ENCODE measurements at regions not wholly inside any gene's neighbourhood (a gene's known extent, or its start where the extent isn't known, plus 50 kb on each side); places are given as distances from the start of the nearest gene placed in this dataset.
"Not testable (repeated sequence)": the region's sequence is repeated elsewhere in the genome, so short reads cannot be mapped to it uniquely, and the experiment has no call there.

GRCh38 chr3:15989419-15989818 is 185.1 kb upstream of the GALNT15 start:
- no peak overlapping the region for H3K4me3 ChIP-seq
- no peaks in the 10 kb centered on the region for H3K4me1 ChIP-seq
- H3K9me3 ChIP-seq (replicated peaks), result peaks cover 3% of the 10 kb centered on the region
- DNase-seq, result no peak
- H3K36me3 ChIP-seq, result no peaks in the 10 kb centered on the region
- intact Hi-C loops (cut with micrococcal nuclease), result no loop called here
- H3K27me3 ChIP-seq (ENCODE audit: low read depth), result no peaks in the 10 kb centered on the region
- TF ChIP-seq CTCF (IDR thresholded peaks at IDR 0.05; ENCODE audit: borderline replicate concordance), result peak; percentile 20
- H3K27ac ChIP-seq (replicated peaks), result no peak overlapping the region

- H3K9me3 ChIP-seq (replicated peaks); H3K27me3 ChIP-seq (ENCODE audit: low read depth); H3K27ac ChIP-seq (replicated peaks); H3K36me3 ChIP-seq; H3K4me1 ChIP-seq; intact Hi-C loops (cut with micrococcal nuclease); H3K4me3 ChIP-seq; DNase-seq: not testable (repeated sequence)
These were observed 180.8 kb upstream of the GALNT15 start for GRCh38 chr3:15993660-15994059.

DNA sequence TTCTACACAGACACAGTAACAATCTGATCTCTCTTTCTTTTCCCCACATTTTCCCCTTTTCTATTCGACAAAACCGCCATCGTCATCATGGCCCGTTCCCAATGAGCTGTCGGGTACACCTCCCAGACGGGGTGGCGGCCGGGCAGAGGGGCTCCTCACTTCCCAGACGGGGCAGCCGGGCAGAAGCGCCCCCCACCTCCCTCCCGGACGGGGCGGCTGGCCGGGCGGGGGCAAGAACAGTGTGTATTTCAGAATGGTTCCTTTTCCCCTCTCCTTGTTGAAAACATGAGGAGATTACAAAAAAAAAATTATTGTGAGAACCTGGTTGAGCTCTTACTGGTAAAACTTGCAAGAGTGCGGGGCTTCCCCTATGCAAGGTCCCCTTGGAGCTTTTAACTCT is 178.0 kb upstream of the GALNT15 start:
- H3K27me3 ChIP-seq (ENCODE audit: low read depth); H3K36me3 ChIP-seq; H3K4me3 ChIP-seq; DNase-seq; intact Hi-C loops (cut with micrococcal nuclease); H3K4me1 ChIP-seq; H3K9me3 ChIP-seq (replicated peaks); H3K27ac ChIP-seq (replicated peaks): not testable (repeated sequence)

DNA sequence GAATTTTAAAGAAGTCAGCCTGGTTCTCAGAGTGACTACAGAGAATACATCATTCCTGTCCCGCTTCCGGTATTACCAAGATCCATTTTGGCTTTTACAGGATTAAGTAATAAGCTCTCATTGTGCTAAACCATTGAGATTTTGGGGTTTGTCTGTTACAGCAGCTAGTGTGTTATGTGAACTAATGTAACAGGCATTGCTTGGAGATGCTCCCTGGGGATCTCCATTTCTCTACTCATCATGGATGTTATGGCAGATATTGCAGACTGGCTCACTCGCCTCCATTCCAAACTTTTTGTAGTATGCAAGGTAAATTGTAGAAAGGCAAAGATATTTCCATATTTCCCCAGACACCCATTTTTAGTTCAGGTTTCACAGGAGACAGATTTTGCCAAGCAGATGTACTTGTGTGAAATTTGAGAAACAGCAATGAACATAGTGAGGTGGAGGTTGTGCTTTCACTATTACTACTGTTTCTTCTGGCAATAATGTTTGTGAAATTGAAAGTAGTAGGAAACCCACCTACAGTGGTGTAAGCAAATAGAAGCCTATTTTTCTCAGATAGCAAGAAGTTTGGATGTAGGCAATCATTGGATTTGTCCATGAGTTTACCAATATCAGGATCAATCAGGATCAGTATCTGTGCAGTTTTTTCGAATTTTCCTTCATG is 177.1 kb upstream of the GALNT15 start:
- no peak for TF ChIP-seq CTCF (IDR thresholded peaks at IDR 0.05; ENCODE audit: borderline replicate concordance)
- H3K4me1 ChIP-seq, result no peaks in the 10 kb centered on the region
- H3K27ac ChIP-seq (replicated peaks), result no peak overlapping the region
- H3K9me3 ChIP-seq (replicated peaks), result no peaks in the 10 kb centered on the region
- intact Hi-C loops (cut with micrococcal nuclease), result no loop called here
- no peak overlapping the region for H3K4me3 ChIP-seq
- no peaks in the 10 kb centered on the region for H3K36me3 ChIP-seq
- H3K27me3 ChIP-seq (ENCODE audit: low read depth), result no peaks in the 10 kb centered on the region
- DNase-seq, result no peak

DNA sequence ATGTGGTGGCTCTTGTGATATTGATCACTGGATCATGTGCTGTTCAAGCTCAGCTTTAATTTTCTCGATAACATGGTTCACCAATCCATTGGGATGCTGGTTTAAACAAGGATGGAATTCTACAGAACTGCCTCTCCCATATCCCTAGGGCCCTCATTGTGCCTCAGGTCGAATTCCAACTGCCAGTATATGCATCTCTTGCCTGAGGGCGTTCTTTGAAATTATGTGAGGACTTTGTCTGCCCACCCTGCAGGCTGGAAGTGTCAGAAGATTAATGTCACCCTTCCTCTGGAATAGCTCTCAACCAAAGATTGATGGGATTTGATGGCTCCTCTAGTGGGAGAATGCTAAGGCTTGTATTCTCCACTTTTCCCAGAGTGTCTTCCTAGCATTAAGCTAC is 175.6 kb upstream of the GALNT15 start:
- DNase-seq, result no peak
- H3K4me1 ChIP-seq, result no peaks in the 10 kb centered on the region
- H3K27me3 ChIP-seq (ENCODE audit: low read depth), result no peaks in the 10 kb centered on the region
- no peak overlapping the region for H3K4me3 ChIP-seq
- H3K36me3 ChIP-seq, result no peaks in the 10 kb centered on the region
- intact Hi-C loops (cut with micrococcal nuclease), result no loop called here
- no peaks in the 10 kb centered on the region for H3K9me3 ChIP-seq (replicated peaks)
- no peak overlapping the region for H3K27ac ChIP-seq (replicated peaks)
- TF ChIP-seq CTCF (IDR thresholded peaks at IDR 0.05; ENCODE audit: borderline replicate concordance), result no peak

- Histone ChIP-seq H3K4me1 (no peaks in the 10 kb centered on the region), H3K36me3 (no peaks in the 10 kb centered on the region), H3K9me3 (replicated peaks) (peaks cover 12% of the 10 kb centered on the region), H3K27ac (replicated peaks) (no peak overlapping the region), H3K4me3 (no peak overlapping the region), H3K27me3 (ENCODE audit: low read depth) (no peaks in the 10 kb centered on the region)
- intact Hi-C loops (cut with micrococcal nuclease), result no loop called here
- DNase-seq, result no peak
- TF ChIP-seq CTCF (IDR thresholded peaks at IDR 0.05; ENCODE audit: borderline replicate concordance), result no peak
These were observed 169.7 kb upstream of the GALNT15 start for GRCh38 chr3:16004812-16005211.
